ENCODE measurements at regions not wholly inside any gene's neighbourhood (a gene's known extent, or its start where the extent isn't known, plus 50 kb on each side); places are given as distances from the start of the nearest gene placed in this dataset.

- H3K4ac ChIP-seq (ENCODE audit: low read depth, low read length): no peak overlapping the region
- no peak overlapping the region for H3K56ac ChIP-seq (ENCODE audit: insufficient read length, low read depth, low read length)
- no peak overlapping the region for H2BK12ac ChIP-seq (ENCODE audit: insufficient read length, low read depth, low read length)
- H2BK5ac ChIP-seq (ENCODE audit: insufficient read length, low read length): no peak overlapping the region
- Mint-ChIP-seq H3K27ac (no peak overlapping the region), H3K4me3 (no peak overlapping the region), H3K4me1 (peaks cover 18% of the 10 kb centered on the region in 2 experiments), H3K36me3 (ENCODE audit: insufficient read depth in 1 of 3, low read depth in 3 of 3) (peaks cover 5 to 15% (median 6%) of the 10 kb centered on the region in 3 experiments; a peak in 5 of 7 replicates), H3K27me3 (ENCODE audit: low read depth) (peaks cover 5% of the 10 kb centered on the region; the same call in 1 of the 2 replicates), H3K9me3 (peaks cover 24 to 31% of the 10 kb centered on the region in 2 experiments)
- no peaks in the 10 kb centered on the region; the same call in 1 of the 2 replicates for H3K4me1 ChIP-seq (ENCODE audit: insufficient read depth, low read length)
- H3K9me3 ChIP-seq (ENCODE audit: control insufficient read depth, low read depth, low read length): peaks cover 7% of the 10 kb centered on the region
- H3K9ac ChIP-seq (ENCODE audit: extremely low read depth, insufficient read length, low read length): no peak overlapping the region
- H4K20me1 ChIP-seq (ENCODE audit: control insufficient read depth, insufficient read depth, insufficient read length): no peaks in the 10 kb centered on the region
- H3K23ac ChIP-seq (ENCODE audit: insufficient read length, low read depth, low read length): no peak overlapping the region
- DNase-seq: no peak
- no peak overlapping the region for H2AFZ ChIP-seq (ENCODE audit: low read length)
- H4K91ac ChIP-seq (ENCODE audit: insufficient read length, low read depth, low read length): no peak overlapping the region
- H3K23me2 ChIP-seq (ENCODE audit: insufficient read length, low read depth, low read length, poor library complexity, severe bottlenecking): no peaks in the 10 kb centered on the region
- TF ChIP-seq CTCF (conservative IDR thresholded peaks at IDR 0.05): no peak
- no peak overlapping the region for H2BK20ac ChIP-seq (ENCODE audit: low read depth, low read length, poor library complexity, severe bottlenecking)
- no peak overlapping the region for H2BK15ac ChIP-seq (ENCODE audit: low read depth, low read length)
- H4K8ac ChIP-seq (replicated peaks; ENCODE audit: insufficient read length, low read depth, low read length): no peak overlapping the region
- no peak overlapping the region for H3K14ac ChIP-seq (ENCODE audit: insufficient read depth, low read length)
- no peak overlapping the region for H3K27ac ChIP-seq (ENCODE audit: insufficient read length, low read depth, low read length)
- H3K18ac ChIP-seq (ENCODE audit: insufficient read length, low read depth, low read length): no peak overlapping the region
- no peaks in the 10 kb centered on the region for H3K27me3 ChIP-seq (ENCODE audit: insufficient read depth, low read length)
- no peak overlapping the region for H3T11ph ChIP-seq (ENCODE audit: low read length)
- no peaks in the 10 kb centered on the region for H3K79me1 ChIP-seq (ENCODE audit: insufficient read depth, low read depth, low read length, poor library complexity, severe bottlenecking)
- H3K4me2 ChIP-seq (ENCODE audit: insufficient read depth, insufficient read length, low read length): no peak overlapping the region
- H4K5ac ChIP-seq (ENCODE audit: insufficient read length, low read depth, low read length): no peak overlapping the region
- no CpG with 5 or more reads among the region's 5 CpGs for WGBS (ENCODE audit: extremely low coverage, insufficient read length, low lambda C conversion rate)
- no peak overlapping the region for H2BK120ac ChIP-seq (ENCODE audit: low read depth, low read length, poor library complexity, severe bottlenecking)
- H2AK5ac ChIP-seq (ENCODE audit: insufficient read length, low read length): no peak overlapping the region
- no peaks in the 10 kb centered on the region for H3K79me2 ChIP-seq (ENCODE audit: insufficient read depth, low read length)
These were observed 180.0 kb upstream of the SMAD3 start for GRCh38 chr15:66885281-66885915.

All from H9 (cell line).